NCI-H1694 (cell line): ENCODE measurements at regions not wholly inside any gene's neighbourhood (a gene's known extent, or its start where the extent isn't known, plus 50 kb on each side); places are given as distances from the start of the nearest gene placed in this dataset.
"Not testable (repeated sequence)": the region's sequence is repeated elsewhere in the genome, so short reads cannot be mapped to it uniquely, and the experiment has no call there.

Experiments used
- DNase-seq: peaks from one replicate; lab custom pipeline; 2025; lab: John Stamatoyannopoulos, UW

- DNase-seq: not testable (repeated sequence)
Measured at GRCh38 chrX:79026742-79027141, 81.6 kb downstream of the P2RY10 start.

- no peak for DNase-seq
Measured at GRCh38 chrX:79035421-79035820, 90.2 kb downstream of the P2RY10 start.

GRCh38 chrX:79036157-79036880 is 91.1 kb downstream of the P2RY10 start:
- no peak for DNase-seq

- DNase-seq: no peak
Measured at GRCh38 chrX:79065696-79066095, 78.8 kb upstream of the GPR174 start.

- DNase-seq: no peak
Measured at GRCh38 chrX:79078114-79078513, 66.4 kb upstream of the GPR174 start.

- no peak for DNase-seq
Measured at GRCh38 chrX:79079477-79079876, 65.0 kb upstream of the GPR174 start.

DNA sequence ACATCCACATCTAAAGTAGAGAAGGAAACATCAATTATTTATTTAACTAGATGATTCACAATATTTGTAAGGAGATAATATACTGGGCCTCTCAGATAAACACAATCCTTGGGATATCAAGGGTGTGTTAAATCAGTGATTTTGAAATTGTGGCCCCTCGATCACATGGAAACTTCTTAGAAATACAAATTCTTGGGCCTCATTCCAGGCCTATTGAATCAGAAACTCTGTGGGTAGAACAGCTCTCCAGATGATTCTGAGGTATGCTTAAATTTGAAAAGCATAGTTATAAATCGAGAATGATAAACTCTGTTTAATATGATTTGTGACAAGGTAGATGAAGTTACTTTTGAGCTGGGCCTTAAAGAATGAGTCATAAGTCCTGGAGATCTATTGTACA is 64.3 kb upstream of the GPR174 start:
- DNase-seq: no peak

DNA sequence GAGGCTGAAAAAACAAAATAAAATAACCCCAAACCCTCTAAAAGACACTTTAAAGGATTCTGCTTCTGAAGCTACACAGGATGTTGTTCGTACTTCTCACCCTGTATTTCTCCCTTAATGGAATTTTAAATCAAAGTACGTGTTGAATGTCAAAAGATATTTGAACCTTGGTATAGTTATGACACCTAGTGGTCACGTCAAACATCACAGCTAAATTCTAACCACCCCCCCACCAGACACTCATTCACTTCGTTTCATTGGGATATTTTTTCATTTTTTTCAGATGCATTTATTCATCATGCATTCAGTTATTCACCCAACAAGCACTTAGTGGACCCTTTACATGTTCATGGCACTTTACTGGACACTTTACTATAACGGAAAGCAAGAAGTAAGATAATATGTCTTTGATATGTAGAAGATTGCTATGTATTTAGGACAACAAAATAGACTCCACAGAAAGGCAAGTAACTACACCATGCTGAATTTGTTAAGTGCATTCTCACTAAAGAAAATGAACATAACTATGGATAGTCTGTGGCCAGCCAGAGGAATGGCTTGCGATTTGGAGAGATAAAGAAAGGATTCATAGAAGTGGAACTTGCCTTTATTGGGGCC is 62.5 kb upstream of the GPR174 start:
- DNase-seq: peak; percentile 3

DNA sequence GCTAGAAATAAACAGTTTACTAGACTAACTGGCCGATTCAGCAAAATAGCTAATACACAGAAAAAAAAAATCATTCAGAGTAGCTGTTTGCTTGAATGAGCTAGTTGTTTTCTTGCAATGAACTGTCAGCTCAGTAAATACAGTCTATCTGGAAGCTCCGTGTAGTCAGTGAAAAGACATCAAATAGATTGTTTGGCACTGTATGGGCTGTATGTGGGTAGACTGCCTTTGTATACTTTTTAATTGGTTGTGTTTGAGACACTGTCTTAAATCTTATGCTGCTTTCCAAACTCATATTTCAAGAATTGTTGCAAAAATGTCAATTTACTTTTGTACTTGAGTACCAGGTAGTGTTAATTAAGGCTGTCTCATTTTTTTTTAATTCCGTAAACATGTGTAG is 61.6 kb upstream of the GPR174 start:
- no peak for DNase-seq

- DNase-seq: no peak
Measured at GRCh38 chrX:79084923-79085322, 59.6 kb upstream of the GPR174 start.

DNA sequence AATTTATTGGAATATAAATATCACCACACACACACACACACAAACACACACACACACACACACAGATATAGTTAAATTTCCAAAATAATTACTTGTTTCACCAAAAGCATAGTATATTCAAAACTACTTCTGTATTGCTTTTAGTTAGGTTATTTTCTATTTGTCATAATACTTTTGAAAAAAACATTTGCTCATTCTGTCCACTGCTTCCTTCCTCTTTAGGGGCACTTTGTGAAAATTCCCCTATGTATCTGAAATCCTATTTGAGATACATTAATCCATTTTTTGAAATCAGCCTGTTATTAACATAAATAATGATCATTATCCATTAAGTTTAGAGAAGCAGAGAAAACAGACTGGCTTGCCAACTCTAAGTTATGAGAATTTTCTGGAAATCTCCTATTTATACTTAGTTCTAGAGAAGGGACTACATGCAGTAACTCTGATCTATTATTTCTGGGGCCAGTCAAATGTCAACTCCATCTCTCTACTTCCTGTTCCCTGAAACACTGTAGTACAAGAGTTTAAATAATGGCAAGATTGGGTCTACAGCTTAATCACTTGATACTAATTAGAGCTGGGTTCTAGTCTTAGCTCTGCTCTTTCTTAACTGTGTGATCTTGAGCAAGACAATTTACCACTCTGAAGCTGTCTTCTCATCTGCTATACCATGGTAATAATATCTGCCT is 54.4 kb upstream of the GPR174 start:
- no peak for DNase-seq

GRCh38 chrX:79094075-79094832 is 50.2 kb upstream of the GPR174 start:
- DNase-seq: no peak
